HG02678 (cell line): ENCODE measurements at regions not wholly inside any gene's neighbourhood (a gene's known extent, or its start where the extent isn't known, plus 50 kb on each side); places are given as distances from the start of the nearest gene placed in this dataset.

ENCODE experiments used
- ATAC-seq: cut with Tn5 transposase; IDR thresholded peaks from one replicate; pipeline ENCODE4 v1.9.1; 2021; ENCODE audit warnings: mild to moderate bottlenecking, moderate library complexity; ENCODE audit not compliant: unreplicated experiment

DNA sequence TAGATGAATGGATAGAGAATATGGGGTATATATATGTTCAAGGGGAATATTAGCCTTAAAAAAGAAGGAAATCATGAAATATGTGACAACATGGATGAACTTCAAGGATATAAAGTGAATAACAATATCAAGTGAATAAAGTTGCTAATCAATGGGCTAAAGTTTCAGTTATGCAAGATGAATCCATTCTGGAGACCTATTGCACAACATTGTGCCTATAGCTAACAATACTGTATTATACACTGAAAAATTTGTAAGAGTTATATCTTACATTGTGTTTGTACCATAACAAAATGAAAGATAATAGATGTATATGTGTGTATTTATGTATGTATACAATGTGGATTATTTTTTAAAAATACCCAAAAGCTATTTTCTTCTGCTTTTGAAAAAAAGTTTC, 96.3 kb upstream of the DPYD start:
- ATAC-seq: no peak

- ATAC-seq: no peak
These were observed 87.5 kb upstream of the DPYD start for GRCh38 chr1:98008373-98008772.

DNA sequence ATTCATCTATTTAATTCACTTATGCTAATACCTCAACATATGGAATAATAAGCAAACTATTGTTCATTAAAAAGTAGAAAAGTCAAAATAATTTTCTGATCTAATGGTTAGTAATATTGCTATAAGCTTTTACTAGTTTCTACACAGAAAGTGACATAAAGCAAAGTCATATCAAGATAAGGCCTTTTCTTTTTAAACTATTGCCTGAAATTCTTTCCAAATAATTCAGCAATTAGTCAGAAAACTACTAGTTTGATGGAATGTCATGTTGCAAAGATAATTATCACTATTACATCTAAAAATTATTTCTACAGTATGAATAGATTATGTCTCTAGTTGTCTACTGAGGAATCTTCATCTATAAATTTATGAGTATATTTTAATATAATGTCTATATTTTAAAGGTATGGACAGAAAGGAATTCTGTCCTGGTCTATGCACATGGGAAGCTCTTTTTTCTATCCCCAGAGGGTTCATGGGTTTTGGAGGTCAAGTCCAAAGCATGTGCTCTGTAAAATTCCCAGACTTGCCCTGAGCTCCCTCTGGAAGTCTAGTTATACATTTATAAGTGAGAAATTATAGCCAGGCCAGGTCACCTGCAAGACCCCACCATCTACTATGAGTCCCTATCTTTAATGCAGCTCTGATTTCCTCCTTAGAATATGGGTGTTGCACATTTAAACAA, 84.6 kb upstream of the DPYD start:
- ATAC-seq: no peak

GRCh38 chr1:98003442-98003841, 82.6 kb upstream of the DPYD start:
- ATAC-seq: no peak

- ATAC-seq: no peak
These were observed 81.5 kb upstream of the DPYD start for GRCh38 chr1:98002288-98002687.

DNA sequence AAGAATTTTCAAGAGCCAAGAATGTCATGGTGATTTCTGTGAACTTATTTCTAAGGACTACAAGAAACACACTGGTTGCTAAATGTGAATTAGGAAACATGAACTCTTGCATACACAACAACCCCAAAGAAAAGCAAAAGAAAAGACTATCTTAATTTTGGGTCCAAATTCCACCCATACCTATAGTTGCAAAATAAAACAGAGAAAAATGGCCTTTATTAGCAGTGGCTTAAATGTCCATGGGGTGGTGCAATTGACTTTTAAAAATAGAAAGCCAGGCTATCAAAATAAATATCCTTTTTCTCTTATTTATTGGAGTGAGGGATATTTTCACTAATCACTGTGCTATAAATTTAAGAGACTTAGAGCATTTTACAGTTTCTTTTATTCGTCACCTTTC, 80.9 kb upstream of the DPYD start:
- no peak for ATAC-seq

- no peak for ATAC-seq
These were observed 78.5 kb upstream of the DPYD start for GRCh38 chr1:97999320-97999719.

- ATAC-seq: no peak
These were observed 76.0 kb upstream of the DPYD start for GRCh38 chr1:97996880-97997279.

DNA sequence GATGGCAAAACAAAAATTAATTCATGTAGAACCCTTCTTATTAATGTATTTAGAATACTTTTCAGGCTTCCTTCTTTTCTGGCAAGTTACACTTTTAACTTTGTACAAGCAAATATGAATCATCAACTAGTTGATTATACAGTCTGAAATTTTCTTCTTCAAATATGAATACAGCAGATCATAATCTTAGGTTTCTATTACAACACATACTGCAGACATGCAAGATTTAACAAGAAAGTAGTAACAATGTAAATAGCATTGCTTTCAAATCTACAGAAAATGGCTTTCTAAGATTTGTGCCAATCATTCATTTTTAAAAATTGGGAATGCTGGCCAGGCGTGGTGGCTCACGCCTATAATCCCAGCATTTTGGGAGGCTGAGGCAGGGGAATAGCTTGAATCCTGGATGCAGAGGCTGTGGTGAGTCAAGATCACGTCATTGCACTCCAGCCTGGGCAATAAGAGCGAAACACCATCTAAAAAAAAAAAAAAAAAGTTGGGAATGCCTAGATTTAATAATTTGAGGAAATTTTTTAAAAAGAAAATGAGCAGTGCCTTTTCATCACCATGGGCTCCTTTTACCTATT, 68.4 kb upstream of the DPYD start:
- ATAC-seq: no peak

DNA sequence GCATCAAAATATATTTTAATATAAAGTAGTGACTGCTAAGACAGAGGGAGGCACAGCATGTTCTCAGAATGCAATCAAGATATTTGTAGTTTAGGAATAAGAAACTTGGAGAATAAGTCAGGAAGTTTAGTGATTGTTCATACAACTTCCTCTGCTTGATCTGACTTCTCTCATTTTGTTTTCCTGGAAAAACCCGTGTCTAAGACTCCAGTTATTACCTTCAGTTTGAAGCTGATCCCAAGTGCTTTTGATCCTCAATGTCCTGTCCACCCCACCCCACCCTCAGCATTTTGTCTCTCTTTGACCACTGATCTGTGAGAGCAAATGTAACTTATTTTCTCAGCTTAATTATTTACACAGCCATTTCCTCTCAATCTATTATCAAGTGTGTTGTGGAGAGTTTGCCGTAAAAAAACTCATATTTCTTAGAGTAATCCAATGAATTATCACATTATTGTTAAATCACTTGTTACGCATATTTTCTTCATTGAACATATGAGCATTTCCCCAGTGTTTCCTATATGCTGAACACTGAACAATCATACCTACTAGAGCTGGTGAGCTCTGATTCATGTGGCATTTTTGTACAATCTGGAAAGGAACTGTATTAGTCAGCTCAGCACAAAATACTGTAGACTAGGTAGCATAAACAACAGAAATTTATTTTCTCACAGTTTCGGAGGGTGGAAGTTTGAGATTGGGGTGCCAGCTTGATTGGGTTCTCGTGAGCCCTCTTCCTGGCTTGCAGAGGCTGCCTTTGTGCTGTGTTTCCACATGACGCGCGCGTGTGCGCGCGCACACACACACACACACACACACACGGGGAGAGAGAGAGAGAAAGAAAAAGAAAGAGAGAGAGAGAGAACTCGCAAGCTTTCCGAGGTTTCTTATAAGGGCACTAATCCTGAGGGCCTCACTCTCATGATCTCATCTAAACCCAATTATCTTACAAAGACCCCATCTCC, 65.5 kb upstream of the DPYD start:
- ATAC-seq: no peak

DNA sequence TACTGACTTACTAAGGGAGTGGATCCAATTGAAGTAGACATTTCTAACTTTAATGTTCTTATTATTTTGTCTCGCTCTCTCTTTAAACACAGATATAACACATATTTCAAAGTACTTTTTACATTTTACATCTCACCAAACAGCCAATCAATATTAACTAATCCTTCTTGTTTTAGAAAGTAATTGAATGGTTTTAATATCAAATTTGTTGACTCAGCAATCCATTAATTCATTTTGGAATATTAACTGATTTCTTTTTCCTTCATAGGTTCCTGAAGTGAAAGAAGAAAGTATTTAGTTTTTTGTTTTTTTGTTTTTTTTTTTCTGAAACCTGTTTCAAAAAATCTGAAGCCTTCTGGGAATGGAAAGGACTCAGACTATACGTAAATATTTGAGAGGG, 62.3 kb upstream of the DPYD start:
- no peak for ATAC-seq

- ATAC-seq: no peak
These were observed 59.7 kb upstream of the DPYD start for GRCh38 chr1:97980530-97980929.

- no peak for ATAC-seq
These were observed 56.0 kb upstream of the DPYD start for GRCh38 chr1:97976801-97977200.
